Hepatocyte (in vitro differentiated cells): ENCODE measurements at regions not wholly inside any gene's neighbourhood (a gene's known extent, or its start where the extent isn't known, plus 50 kb on each side); places are given as distances from the start of the nearest gene placed in this dataset.

ENCODE experiments used
- EZH2phosphoT487 ChIP-seq: fragments of 200-600 bp; sonication (generic); IDR thresholded peaks from one replicate; pipeline ENCODE4 v1.6.1; 2018; ENCODE audit warnings: antibody characterized with exemption, mild to moderate bottlenecking, low read depth, moderate library complexity; ENCODE audit not compliant: unreplicated experiment, severe bottlenecking
- TF ChIP-seq, protein P1 (sequence below): fragments of 200-600 bp; sonication (generic); IDR thresholded peaks from 2 replicates; pipeline ENCODE4 v1.5.1; 2016; ENCODE audit warnings: antibody characterized with exemption, mild to moderate bottlenecking; ENCODE audit not compliant: poor library complexity

DNA sequence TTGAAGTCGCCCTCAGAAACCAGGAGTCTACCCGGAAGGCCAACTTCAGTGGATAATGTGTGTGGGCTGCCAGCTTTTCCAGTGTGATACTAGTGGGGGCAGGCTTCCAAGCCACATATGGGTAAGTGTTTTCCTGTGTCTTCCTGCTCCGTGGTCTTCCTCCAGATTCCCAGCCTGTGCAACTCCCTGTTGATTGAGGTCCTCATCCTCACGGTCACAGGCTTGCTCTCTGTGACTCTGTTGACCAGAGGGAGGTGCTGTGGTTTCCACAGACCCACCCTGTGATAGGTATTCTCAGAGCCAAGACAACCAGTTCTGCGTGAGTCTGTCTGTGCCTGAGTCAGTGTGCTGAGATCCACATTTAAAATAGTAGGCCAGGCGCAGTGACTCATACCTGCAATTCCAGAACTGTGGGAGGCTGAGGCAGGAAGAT lies 388.0 kb upstream of the IRX2 start:
- TF ChIP-seq, protein P1, sequence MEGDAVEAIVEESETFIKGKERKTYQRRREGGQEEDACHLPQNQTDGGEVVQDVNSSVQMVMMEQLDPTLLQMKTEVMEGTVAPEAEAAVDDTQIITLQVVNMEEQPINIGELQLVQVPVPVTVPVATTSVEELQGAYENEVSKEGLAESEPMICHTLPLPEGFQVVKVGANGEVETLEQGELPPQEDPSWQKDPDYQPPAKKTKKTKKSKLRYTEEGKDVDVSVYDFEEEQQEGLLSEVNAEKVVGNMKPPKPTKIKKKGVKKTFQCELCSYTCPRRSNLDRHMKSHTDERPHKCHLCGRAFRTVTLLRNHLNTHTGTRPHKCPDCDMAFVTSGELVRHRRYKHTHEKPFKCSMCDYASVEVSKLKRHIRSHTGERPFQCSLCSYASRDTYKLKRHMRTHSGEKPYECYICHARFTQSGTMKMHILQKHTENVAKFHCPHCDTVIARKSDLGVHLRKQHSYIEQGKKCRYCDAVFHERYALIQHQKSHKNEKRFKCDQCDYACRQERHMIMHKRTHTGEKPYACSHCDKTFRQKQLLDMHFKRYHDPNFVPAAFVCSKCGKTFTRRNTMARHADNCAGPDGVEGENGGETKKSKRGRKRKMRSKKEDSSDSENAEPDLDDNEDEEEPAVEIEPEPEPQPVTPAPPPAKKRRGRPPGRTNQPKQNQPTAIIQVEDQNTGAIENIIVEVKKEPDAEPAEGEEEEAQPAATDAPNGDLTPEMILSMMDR = no peak
- no peak for TF ChIP-seq EZH2phosphoT487
